ENCODE measurements at regions not wholly inside any gene's neighbourhood (a gene's known extent, or its start where the extent isn't known, plus 50 kb on each side); places are given as distances from the start of the nearest gene placed in this dataset.
"Not testable (repeated sequence)": the region's sequence is repeated elsewhere in the genome, so short reads cannot be mapped to it uniquely, and the experiment has no call there.

GRCh38 chr3:125697979-125698640, 102.8 kb upstream of the OSBPL11 start:
- DNase-seq: not testable (repeated sequence)

GRCh38 chr3:125715651-125716050, 120.4 kb upstream of the OSBPL11 start:
- no peak for DNase-seq

GRCh38 chr3:125732151-125732550, 136.9 kb upstream of the OSBPL11 start:
- not testable (repeated sequence) for DNase-seq

- DNase-seq: not testable (repeated sequence)
Observed at GRCh38 chr3:125741991-125742718, 146.9 kb upstream of the OSBPL11 start.

- DNase-seq: not testable (repeated sequence)
Observed at GRCh38 chr3:125742845-125743244, 147.5 kb upstream of the OSBPL11 start.

GRCh38 chr3:125757050-125757449, 161.8 kb upstream of the OSBPL11 start:
- DNase-seq: not testable (repeated sequence)

- DNase-seq: not testable (repeated sequence)
Observed at GRCh38 chr3:125758641-125759130, 163.4 kb upstream of the OSBPL11 start.

GRCh38 chr3:125762601-125763000, 167.3 kb upstream of the OSBPL11 start:
- DNase-seq: not testable (repeated sequence)

GRCh38 chr3:125766285-125766826, 171.1 kb upstream of the OSBPL11 start:
- peak; percentile 59 for DNase-seq

GRCh38 chr3:125766931-125767330, 171.6 kb upstream of the OSBPL11 start:
- not testable (repeated sequence) for DNase-seq

GRCh38 chr3:125767641-125768040, 172.3 kb upstream of the OSBPL11 start:
- DNase-seq: no peak

- DNase-seq: not testable (repeated sequence)
Observed at GRCh38 chr3:125768821-125769220, 173.5 kb upstream of the OSBPL11 start.

GRCh38 chr3:125771506-125771905, 176.2 kb upstream of the OSBPL11 start:
- DNase-seq: not testable (repeated sequence)

GRCh38 chr3:125774433-125775034, 179.2 kb upstream of the OSBPL11 start:
- not testable (repeated sequence) for DNase-seq

- not testable (repeated sequence) for DNase-seq
Observed at GRCh38 chr3:125775106-125775505, 179.8 kb upstream of the OSBPL11 start.

GRCh38 chr3:125775606-125776294, 180.5 kb upstream of the OSBPL11 start:
- DNase-seq: not testable (repeated sequence)

GRCh38 chr3:125779276-125779675, 184.0 kb upstream of the OSBPL11 start:
- DNase-seq: not testable (repeated sequence)

- not testable (repeated sequence) for DNase-seq
Observed at GRCh38 chr3:125779918-125780317, 184.6 kb upstream of the OSBPL11 start.

- DNase-seq: not testable (repeated sequence)
Observed at GRCh38 chr3:125781678-125782077, 186.4 kb upstream of the OSBPL11 start.

GRCh38 chr3:125790312-125790711, 178.7 kb upstream of the ROPN1B start:
- DNase-seq: not testable (repeated sequence)

- not testable (repeated sequence) for DNase-seq
Observed at GRCh38 chr3:125791021-125791420, 178.0 kb upstream of the ROPN1B start.

GRCh38 chr3:125810010-125810409, 159.0 kb upstream of the ROPN1B start:
- not testable (repeated sequence) for DNase-seq

- not testable (repeated sequence) for DNase-seq
Observed at GRCh38 chr3:125822175-125822574, 146.8 kb upstream of the ROPN1B start.
